Lower leg skin (tissue), 3 donors: ENCODE measurements at regions not wholly inside any gene's neighbourhood (a gene's known extent, or its start where the extent isn't known, plus 50 kb on each side); places are given as distances from the start of the nearest gene placed in this dataset.

Experiments used
- POLR2A ChIP-seq, 2 donors: fragments of 450-650 bp; IDR thresholded peaks; one replicate each; pipeline ENCODE4 v1.6.1; 2016 to 2017; ENCODE audit warnings: antibody characterized with exemption in 2 of 2, mild to moderate bottlenecking in 1 of 2, moderate library complexity in 1 of 2
- TF ChIP-seq, protein P1 (sequence below), 3 donors: fragments of 450-650 bp; IDR thresholded peaks; one replicate each; pipeline ENCODE4 v1.5.1; 2016; ENCODE audit warnings: antibody characterized with exemption in 3 of 3, mild to moderate bottlenecking in 3 of 3, moderate library complexity in 2 of 3

DNA sequence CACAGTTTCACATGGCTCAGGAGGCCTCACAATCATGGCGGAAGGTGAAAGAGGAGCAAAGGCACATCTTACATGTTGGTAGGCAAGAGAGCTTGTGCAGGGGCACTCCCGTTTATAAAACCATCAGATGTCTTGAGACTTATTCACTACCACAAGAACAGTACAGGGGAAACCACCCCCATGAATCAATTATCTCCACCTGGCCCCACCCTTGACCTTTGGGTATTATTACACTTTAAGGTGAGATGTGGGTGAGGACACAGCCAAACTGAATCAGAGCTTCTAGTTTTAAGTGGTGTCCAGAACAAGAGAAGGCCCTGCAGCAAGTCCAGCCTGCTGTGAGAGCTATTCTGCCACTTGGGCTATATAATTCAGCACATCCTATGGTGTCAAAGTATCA lies 493.7 kb downstream of the ETS1 start:
- TF ChIP-seq, protein P1, sequence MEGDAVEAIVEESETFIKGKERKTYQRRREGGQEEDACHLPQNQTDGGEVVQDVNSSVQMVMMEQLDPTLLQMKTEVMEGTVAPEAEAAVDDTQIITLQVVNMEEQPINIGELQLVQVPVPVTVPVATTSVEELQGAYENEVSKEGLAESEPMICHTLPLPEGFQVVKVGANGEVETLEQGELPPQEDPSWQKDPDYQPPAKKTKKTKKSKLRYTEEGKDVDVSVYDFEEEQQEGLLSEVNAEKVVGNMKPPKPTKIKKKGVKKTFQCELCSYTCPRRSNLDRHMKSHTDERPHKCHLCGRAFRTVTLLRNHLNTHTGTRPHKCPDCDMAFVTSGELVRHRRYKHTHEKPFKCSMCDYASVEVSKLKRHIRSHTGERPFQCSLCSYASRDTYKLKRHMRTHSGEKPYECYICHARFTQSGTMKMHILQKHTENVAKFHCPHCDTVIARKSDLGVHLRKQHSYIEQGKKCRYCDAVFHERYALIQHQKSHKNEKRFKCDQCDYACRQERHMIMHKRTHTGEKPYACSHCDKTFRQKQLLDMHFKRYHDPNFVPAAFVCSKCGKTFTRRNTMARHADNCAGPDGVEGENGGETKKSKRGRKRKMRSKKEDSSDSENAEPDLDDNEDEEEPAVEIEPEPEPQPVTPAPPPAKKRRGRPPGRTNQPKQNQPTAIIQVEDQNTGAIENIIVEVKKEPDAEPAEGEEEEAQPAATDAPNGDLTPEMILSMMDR (IDR thresholded peaks at IDR 0.05) = no peak
- TF ChIP-seq POLR2A (IDR thresholded peaks at IDR 0.05) = no peak
